HG02588 (cell line): ENCODE measurements at regions not wholly inside any gene's neighbourhood (a gene's known extent, or its start where the extent isn't known, plus 50 kb on each side); places are given as distances from the start of the nearest gene placed in this dataset.

ENCODE experiments used
- ATAC-seq: cut with Tn5 transposase; IDR thresholded peaks from one replicate; pipeline ENCODE4 v1.9.1; 2021; ENCODE audit warnings: mild to moderate bottlenecking, moderate library complexity; ENCODE audit not compliant: unreplicated experiment

DNA sequence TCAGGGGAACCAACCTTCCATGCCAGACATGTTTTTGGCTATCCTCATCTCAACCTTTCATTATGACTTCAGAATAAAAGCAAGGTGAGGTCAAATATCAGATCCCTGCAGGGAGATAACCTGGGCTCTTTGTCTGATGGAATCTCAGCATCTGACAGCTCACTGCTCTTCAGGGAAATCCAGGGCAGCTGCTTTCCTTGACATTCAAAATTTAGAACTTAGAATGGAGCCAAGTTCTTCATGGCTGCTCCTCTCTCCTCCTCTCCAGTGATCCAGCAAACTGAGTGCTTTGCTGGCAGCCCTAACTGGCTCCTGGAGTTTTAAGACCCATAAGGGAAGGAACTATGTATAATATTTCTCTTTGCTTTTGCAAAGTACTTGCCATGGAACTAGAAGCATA, 716.3 kb downstream of the TSN start:
- no peak for ATAC-seq

DNA sequence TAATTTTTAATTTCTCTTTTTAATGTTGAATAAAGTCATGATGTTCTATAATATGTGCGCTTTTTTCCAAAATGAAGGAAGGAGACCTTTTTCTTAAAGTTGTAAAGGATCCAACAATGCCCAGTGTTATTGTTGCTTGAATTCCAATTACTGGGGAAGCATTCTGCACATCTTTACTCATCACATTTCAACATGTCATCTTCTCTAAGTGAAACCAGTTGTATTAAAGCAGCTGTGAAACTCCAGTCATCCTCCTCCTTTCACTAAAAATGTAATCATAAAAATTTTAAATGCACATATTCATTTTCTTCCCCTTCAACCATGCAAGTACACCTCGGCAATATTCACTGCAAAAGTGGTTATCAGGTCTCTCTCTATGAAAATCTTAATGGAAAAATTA, 722.7 kb downstream of the TSN start:
- no peak for ATAC-seq

DNA sequence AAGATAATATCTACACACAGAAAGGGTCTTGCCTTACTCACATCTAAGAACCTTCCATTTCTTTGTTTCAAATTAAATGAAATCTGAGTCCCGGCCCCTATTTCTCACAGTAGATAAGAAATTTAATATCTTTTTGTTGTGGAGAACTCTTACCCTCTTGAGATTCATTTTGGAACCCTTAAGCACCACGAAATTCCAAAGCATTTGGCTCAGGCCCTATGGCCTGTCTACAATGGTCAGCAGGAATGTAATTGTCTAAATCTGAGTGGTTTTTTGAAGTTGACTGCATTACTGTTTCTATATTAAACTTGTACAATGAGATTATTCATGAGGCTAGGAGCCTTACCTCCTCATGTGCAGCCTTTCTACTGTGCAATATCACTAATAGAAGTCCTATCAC, 723.3 kb downstream of the TSN start:
- ATAC-seq = no peak

DNA sequence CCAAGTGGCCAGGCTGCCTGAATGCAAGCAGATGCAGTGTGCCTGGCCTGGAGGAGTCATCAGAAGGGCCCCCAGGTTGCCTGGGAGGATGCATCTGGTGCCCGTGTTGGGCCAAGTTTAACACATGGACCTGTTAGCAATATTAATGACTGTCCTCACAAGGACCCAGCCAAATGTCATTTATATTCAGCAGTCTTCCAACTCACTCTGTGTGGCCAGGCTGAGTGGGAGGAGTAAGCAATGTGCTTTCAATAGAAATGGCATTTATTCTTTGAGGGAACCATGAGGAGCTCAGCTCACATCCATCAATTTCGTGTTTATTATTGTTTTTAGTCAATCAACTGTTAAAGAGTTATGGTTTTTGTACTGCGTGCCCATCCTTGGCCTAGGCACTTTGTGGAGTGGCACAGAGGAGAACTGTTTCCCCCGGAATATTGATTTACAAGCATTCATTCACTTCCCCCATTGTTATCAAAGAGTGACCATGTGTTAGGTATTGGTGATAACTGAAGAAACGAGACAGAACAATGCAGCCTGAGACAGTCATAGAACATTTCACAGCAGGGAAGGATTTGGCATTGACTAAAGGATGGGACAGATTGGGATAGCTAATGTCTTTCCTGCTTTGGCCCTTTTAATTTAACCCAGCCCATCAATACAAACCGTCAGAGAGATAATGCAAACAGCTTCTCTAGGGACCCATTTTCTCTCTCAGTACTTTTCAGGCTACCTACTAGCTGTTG, 725.2 kb downstream of the TSN start:
- no peak for ATAC-seq

DNA sequence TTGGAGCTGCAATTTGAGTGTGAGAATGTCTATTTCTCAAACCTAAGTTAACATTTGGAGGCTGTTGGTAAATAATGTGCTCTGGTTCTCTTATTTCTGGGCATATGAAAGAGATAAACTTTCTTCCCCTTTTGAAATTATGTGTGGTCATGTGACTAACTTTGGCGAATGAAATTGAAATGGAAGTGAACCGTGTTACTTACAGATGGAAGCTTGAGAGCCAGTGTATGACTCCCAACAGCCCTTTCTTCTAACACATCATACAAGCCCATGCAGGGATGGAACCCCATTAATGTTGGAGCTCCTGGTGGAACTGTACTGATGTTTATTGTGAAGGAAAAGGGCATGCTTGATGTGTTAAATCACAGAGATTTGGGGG, 725.8 kb downstream of the TSN start:
- ATAC-seq = no peak

DNA sequence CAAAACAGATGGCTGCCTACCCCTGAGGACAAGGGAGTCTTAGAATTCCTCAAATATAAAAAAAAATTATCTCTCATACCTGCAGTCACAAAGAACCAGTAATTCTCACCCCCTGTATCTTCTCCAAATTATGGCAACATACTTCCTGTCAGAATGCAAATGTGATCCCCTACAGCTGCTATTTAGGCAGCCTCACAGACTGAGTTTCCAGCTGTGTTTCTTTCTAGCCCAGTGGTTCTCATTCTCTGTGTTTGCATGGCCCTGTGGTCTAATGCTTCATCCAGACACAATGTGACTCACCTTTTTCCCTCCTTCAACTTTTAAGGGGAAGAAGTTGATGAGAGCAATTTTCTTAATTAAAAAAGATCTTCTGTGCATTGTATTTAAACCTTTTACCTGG, 726.3 kb downstream of the TSN start:
- no peak for ATAC-seq

DNA sequence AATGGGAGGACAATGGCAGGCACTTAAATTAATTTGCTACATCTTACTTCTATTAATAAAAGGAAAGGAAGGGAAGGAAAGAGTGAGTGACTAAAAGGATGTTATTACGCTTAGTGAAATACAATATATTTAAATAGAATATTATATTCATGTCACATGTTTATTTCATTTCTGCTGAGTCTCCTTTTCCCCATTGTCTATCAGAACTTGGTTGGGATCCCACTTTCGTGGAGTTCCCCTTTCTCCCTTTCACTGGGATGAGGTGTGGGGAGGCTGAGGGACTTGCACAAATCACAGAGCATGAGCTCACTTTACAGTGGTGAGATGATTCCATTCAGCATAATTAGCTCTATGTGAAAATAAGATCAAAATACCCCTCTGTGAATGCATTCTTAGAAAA, 730.6 kb downstream of the TSN start:
- ATAC-seq = no peak

DNA sequence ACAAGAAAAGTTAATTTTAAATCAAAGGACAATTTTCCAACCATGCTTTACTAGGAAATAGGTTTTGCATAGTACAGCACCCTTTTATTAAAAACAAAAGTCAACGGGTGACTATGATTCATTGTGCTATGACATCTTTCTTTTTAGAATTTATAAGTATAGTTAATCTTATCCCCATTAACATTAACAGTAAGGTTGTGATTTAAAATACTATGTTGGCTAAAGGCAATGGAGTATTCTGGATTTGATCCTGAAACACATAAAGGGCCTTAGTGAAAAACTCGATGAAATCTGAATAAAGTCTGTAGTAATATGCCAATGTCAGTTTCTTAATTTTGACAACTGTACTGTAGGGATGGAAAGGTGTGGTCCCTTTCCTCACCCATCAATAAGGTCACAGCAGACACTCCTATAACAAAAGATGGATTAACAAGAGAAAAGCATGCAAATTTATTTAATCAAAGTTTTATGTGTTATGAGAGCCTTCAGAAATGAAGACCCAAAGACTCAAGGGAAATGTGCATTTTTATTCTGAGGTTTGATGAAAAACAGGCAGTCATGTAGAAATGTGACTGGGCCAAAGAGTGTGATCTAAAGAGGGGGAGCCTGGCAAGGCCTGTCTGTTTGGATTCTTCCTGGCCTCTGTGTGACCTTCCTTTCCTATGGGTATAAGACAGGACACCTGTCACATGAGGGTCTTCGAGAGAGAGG, 731.4 kb downstream of the TSN start:
- ATAC-seq = no peak

DNA sequence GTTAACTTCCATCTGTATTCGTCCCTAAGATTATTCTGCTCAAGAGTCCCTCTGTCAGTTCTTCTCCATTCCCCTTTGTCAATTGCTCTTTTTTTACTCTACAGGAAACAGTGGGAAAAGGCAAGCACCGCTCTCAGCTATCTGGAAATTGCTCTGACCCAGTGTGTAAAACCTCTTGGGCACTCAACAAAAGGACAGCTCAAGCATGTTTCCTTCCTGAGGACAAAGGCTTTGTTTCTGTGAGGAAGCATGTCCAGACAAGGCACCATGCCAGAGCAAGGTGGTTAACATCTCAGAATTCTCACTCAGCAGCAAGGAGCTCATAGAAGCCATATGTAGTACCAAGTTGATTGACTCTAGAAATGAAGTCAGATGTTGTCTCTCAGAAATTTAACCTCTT, 735.6 kb downstream of the TSN start:
- no peak for ATAC-seq

DNA sequence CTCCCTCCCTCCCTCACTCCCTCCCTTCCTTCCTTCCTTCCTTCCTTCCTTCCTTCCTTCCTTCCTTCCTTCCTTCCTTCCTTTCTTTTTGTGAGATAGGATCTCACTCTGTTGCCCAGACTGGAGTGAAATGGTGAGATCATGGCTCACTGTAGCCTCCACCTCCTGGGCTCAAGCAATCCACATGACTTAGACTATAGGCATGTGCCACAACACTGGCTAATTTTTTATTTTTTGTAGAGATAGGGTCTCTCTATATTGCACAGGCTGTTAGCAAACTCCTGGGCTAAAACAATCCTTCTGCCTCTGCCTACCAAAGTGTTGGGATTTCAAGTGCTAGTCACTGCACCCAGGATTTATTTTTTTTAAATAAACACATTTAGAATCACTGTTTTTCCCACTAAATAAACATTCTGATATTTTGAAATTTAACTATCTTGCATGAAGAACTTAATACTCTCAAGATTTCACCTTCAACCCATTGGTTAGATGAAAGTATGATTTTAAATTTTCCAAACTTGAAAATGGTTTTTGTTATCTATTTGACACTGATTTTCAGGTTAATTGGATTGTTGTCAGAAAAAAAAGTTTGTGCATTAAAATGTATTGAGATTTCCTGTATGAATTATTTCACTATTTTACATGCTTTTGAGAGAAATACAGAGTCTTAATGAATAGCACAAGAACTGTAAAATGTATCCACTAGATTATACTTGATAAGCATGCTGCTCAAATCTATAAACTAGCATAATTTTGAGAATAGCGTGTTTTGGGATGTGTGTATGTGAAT, 745.1 kb downstream of the TSN start:
- no peak for ATAC-seq

DNA sequence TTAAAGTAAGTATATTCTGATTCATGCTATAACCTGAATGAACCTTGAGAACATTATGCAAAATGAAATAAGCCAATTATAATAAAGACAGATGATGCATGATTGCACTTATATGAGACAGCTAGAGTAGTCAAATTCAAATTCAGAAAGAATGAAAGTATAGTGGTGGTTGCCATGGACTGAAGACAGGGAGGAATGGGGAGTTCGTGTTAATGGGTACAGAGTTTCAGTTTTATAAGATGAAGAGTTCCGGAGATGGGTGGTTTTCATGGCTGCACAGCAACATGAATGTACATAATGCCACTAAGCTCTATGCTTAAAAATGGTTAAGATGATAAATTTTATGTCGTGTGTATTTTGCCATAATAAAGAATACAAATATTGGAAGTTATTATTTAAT, 751.2 kb downstream of the TSN start:
- no peak for ATAC-seq

DNA sequence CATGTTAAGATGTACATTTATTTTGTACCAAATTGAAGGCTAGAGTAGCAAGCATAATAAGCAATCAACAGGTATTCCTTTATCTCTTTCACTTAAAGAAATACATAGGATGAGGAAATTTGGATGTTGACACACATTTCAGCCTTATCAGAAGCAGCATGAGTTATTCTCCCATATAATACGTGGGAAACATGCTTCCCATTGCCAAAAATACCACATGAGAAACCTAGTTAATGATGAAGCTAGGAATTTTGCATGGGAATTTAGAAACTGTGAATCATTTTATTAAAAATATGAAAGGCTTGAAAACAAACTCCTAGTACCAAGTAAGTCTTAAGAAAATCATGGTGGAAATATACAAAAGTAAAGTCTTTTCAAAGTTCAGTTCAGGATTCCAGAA, 751.8 kb downstream of the TSN start:
- ATAC-seq = no peak

DNA sequence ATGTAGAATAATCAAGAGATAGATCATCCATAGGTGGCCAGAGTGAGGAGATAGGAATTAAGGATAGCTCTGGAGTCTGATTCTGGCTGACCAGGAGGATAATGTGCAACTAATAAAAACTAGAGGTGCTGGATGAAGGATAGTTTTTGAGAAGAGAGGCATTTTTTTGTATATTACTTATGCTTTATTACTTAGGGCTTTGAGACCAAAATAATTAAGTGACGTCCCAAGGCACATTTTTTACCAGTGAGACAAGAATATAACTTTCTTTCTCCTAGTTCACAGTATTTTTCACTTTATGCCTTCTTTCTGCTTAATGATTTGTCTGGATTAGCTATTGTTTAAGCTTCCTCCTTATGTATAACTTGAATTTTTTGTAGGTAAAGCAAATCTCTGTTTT, 756.6 kb downstream of the TSN start:
- no peak for ATAC-seq

DNA sequence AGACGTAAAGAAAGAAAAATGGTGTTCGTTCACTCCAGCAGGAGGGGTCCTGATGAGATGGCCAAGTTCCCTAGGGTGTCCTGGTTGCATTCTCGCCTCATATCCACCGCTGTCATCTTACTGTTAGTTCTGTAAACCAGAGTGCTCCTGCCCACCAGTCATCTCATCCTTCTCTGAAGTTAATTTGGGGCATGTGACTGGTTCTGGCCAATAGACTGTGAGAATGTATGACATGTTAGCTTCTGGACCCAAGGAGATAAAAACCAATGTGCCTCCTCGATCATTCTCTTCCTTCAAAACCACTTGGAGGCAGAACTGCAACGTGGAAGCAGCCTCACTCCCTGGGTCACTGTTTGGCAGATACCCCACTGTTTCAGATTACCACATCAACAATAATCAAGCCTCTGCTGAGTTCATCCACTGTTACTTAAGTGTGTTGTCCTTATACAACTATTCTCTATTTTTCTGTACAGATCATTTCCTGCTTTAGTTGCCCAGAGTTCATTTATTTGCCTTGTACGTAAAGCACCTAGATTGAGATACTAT, 759.1 kb downstream of the TSN start:
- ATAC-seq = no peak

DNA sequence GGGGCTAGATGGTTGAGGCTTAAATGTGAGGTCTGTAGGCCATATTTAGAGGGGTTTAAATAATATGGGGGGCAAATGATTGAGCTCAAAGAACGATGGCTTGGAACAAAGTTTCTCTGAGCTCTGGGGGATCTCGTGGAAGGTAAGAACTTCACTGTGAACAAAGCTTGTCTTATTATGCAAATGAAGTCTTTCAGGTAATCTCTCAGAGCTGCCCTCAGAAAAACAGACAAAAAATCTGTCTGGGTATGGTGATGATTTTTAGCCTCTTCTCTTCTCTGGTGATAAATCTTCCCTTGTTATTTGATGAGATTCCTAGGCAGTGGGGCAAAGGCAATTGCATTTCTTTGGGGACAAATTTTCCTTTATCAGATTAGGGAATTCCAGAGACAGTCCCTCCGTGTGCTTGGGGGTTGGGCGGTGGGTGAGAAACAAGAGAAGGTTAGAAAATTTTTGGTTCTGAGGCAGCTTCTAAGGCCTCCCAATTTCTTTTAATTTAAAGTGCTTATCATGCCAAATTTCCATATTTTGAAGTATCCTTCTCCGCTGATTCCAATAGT, 760.4 kb downstream of the TSN start:
- no peak for ATAC-seq

DNA sequence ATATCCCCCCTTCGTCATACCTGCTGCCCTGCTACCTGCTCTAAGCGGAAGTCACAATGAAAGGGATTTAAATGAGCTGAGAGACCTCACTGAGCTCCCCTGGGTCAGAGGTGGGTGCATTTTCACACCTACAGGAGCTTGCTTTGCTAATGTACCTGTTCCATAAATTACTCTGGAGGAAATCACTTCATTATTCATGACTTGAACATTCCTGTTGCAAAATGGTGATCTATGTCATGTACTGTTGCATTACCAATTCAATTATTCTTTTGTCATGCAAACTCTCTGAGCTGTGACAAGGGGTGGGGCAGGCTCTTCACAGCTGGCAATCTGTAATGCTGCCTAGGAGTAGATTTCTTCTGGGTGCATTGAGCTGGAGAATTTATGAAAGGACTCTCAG, 761.3 kb downstream of the TSN start:
- no peak for ATAC-seq

DNA sequence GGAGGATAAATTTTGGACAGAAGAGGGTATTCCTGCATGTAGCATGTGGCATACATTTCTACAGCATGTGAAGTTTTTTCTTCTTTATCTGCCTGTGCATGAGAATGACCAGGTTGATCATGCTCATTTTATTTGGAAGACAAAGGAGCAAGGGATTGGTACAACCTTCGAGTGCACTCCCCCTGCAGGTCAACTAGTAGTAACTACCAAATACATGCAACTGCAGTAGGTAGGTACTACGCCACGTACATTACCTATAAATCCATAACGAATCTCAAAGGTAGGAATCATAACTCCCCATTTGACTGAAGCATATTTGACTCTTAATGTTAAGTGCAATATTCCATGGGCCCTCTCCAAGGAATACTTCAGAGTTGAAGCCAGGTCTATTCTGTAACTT, 763.9 kb downstream of the TSN start:
- no peak for ATAC-seq

DNA sequence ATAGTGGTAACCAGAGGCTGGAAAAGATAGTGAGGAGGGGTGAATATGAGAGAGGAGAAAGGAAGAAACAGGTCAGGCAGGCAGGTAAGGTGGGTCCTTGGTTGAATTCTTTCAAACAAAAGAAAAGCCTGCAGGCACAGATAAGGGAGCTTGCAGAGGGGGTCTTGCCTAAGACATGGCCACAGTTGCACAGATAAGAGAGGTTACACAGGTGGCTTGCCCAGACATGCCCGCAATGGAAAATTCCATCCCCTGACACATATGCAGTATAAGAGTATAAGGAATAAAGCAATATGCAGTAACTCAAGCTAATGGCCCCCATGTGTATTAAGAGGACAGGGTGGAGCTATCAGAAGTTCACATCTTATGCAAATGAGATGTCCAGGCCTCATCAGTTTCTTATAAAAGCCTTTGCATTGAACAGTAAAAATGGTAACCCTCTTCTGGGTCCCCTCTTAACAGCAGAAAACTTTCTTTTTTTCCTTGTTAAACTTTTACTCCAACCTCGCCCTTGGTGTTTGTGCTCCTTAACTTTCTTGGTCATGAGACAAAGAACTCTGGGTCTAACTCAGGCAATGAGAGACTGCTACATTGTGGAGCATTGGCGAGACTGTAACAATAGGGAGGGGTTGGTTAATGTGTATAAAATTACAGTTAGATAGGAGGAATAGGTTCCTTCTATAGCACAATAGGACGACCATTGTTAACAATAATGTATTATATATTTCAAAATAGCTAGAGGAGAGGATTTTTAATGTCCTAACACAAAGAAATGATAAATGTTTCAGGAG, 764.6 kb downstream of the TSN start:
- ATAC-seq = no peak

DNA sequence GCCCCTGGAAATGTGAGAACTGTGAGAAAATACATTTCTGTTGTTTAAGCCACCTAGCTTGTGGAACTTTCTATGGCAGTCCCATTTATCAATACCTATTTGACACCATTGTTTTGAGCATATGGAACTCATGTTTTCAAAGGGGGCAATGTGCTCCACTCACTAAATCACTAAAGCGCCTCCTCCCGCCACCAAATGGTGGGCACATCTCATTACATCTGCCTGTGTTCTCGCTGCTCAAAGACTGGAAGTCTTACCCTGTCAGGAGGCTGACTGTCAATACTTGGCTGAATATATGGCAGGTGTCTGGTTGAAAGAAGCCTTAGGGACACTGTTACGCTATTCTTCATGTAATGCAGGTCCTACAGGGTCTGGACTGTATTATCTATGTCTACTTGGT, 767.7 kb downstream of the TSN start:
- no peak for ATAC-seq

DNA sequence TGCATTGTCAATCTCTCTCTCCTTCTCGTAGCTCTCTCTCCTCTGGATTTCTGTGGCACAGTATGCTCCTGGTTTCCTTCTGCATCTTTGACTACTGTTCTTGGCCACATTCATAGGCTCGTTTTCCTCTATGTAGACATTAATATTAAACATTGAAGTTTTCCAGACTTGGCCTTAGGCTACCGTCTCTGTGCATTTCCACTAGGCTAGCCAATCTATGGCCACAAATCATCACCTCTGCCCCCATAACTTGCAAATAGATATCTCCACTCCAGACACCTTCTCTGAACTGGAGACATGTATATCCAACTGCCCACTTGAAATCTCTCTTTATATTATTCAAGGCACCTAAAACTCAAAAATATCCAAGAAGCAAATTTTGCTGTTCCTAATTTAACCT, 768.5 kb downstream of the TSN start:
- no peak for ATAC-seq

DNA sequence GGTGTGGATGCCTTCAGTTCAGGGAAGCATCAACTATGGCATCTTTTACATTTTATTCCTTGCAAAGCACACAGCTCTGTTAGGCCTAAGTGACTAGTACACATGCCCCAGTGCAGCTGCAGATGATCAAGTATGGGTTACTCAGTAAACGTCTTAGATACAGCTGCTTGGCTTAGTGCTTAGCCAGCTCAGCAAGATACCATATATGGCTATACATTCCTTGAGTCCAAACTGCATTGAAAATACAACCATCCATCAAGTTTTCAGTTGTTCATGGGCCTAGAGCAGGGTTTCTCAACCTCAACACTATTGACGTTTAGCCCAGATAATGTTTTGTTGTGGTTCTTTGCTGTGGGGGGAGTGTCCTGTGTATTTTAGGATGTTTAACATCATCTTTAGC, 769.9 kb downstream of the TSN start:
- ATAC-seq = no peak
